CD14-positive monocyte (primary cell): ENCODE measurements at regions not wholly inside any gene's neighbourhood (a gene's known extent, or its start where the extent isn't known, plus 50 kb on each side); places are given as distances from the start of the nearest gene placed in this dataset.

Source experiments
- DNase-seq, 3 donors: peaks; one replicate each; pipeline ENCODE4 v3.0.0-alpha.2; 2011 to 2022
- H2AFZ ChIP-seq: 2 replicates; pipeline ENCODE4 v1.6.0; 2012; ENCODE audit warnings: mild to moderate bottlenecking, low read depth, low read length, inconsistent platforms; ENCODE audit not compliant: insufficient read depth, poor library complexity, severe bottlenecking
- H3K27ac ChIP-seq, 2 donors: 1 replicate in 1 of 2; 2 replicates in 1 of 2; pipeline ENCODE4 v1.5.1; 2012 to 2013; ENCODE audit warnings: low read length in 2 of 2, control low read depth in 1 of 2, inconsistent platforms in 1 of 2, low read depth in 1 of 2, mild to moderate bottlenecking in 1 of 2
- H3K27me3 ChIP-seq, 2 donors: one replicate each; pipeline versions ENCODE4 v1.6.0 to v1.6.1; 2011 to 2013; ENCODE audit warnings: low read length in 2 of 2; ENCODE audit not compliant: control insufficient read depth in 2 of 2, insufficient read depth in 2 of 2
- H3K36me3 ChIP-seq, 2 donors: replicated peaks in 1 of 2; 1 replicate in 1 of 2; 2 replicates in 1 of 2; pipeline versions ENCODE4 v1.5.1 to v1.6.1; 2012 to 2013; ENCODE audit warnings: low read length in 2 of 2, control low read depth in 1 of 2, inconsistent platforms in 1 of 2, mild to moderate bottlenecking in 1 of 2; ENCODE audit not compliant: insufficient read depth in 2 of 2, control insufficient read depth in 1 of 2
- H3K4me1 ChIP-seq, 2 donors: 1 replicate in 1 of 2; 2 replicates in 1 of 2; pipeline versions ENCODE4 v1.5.1 to v1.6.1; 2012 to 2013; ENCODE audit warnings: low read length in 2 of 2, control low read depth in 1 of 2, inconsistent platforms in 1 of 2, mild to moderate bottlenecking in 1 of 2, moderate library complexity in 1 of 2; ENCODE audit not compliant: insufficient read depth in 2 of 2, control insufficient read depth in 1 of 2
- H3K4me2 ChIP-seq: replicated peaks from 2 replicates; pipeline ENCODE3; 2012; ENCODE audit warnings: low read length, moderate library complexity, mild to moderate bottlenecking; ENCODE audit not compliant: poor library complexity, severe bottlenecking; ENCODE audit errors: extremely low read depth
- H3K4me3 ChIP-seq, 3 experiments: fragments of 200-600 bp in 1 of 3; sonication (generic) in 1 of 3; replicated peaks in 1 of 3; 1 replicate in 2 of 3; 2 replicates in 1 of 3; pipeline ENCODE4 v1.5.1; 2011 to 2013; ENCODE audit warnings: low read length in 3 of 3, mild to moderate bottlenecking in 3 of 3, control low read depth in 2 of 3, low read depth in 2 of 3, inconsistent platforms in 1 of 3, moderate library complexity in 1 of 3
- H3K79me2 ChIP-seq: 2 replicates; pipeline ENCODE4 v1.6.0; 2012; ENCODE audit warnings: mild to moderate bottlenecking, control low read depth, inconsistent platforms, low read length, moderate library complexity; ENCODE audit not compliant: insufficient read depth
- H3K9ac ChIP-seq: 2 replicates; pipeline ENCODE4 v1.6.0; 2017; ENCODE audit warnings: low read length, mild to moderate bottlenecking; ENCODE audit not compliant: insufficient read depth, poor library complexity, severe bottlenecking
- H3K9me3 ChIP-seq, 2 donors: replicated peaks in 1 of 2; 1 replicate in 1 of 2; 2 replicates in 1 of 2; pipeline versions ENCODE4 v1.5.1 to v1.6.1; 2012 to 2013; ENCODE audit warnings: low read length in 2 of 2, control low read depth in 1 of 2; ENCODE audit not compliant: control insufficient read depth in 1 of 2, insufficient read depth in 1 of 2
- H4K20me1 ChIP-seq: 2 replicates; pipeline ENCODE4 v1.6.0; 2012; ENCODE audit warnings: mild to moderate bottlenecking, low read length, control low read depth, moderate library complexity; ENCODE audit not compliant: insufficient read depth
- H3K27ac Mint-ChIP-seq, 7 donors: one replicate each; pipeline ENCODE4 v1.8.0; 2020; ENCODE audit warnings: mild to moderate bottlenecking in 7 of 7, mixed read lengths in 7 of 7, moderate library complexity in 6 of 7, inconsistent platforms in 2 of 7
- H3K27me3 Mint-ChIP-seq, 3 donors: one replicate each; pipeline ENCODE4 v1.8.0; 2021 to 2022; ENCODE audit warnings: low read depth in 3 of 3, mild to moderate bottlenecking in 3 of 3, mixed read lengths in 3 of 3, moderate library complexity in 3 of 3, inconsistent platforms in 1 of 3
- H3K36me3 Mint-ChIP-seq, 2 donors: one replicate each; pipeline ENCODE4 v1.8.0; 2020; ENCODE audit warnings: mixed read lengths in 2 of 2, inconsistent platforms in 1 of 2, mild to moderate bottlenecking in 1 of 2
- H3K4me1 Mint-ChIP-seq: one replicate; pipeline ENCODE4 v1.8.0; 2020; ENCODE audit warnings: mild to moderate bottlenecking, mixed read lengths
- H3K4me3 Mint-ChIP-seq, 2 donors: one replicate each; pipeline ENCODE4 v1.8.0; 2020; ENCODE audit warnings: mild to moderate bottlenecking in 2 of 2, mixed read lengths in 2 of 2, moderate library complexity in 1 of 2
- H3K9me3 Mint-ChIP-seq, 7 donors: one replicate each; pipeline ENCODE4 v1.8.0; 2020 to 2022; ENCODE audit warnings: mixed read lengths in 7 of 7, mild to moderate bottlenecking in 6 of 7, moderate library complexity in 6 of 7, inconsistent platforms in 2 of 7
- WGBS: methylation state at CpG from one replicate; pipeline ENCODE4 v1.1.5; 2013; ENCODE audit warnings: missing lambda C conversion rate; ENCODE audit not compliant: insufficient coverage; 5-methylcytosine and 5-hydroxymethylcytosine counted together
- intact Hi-C, 2 donors: fragments of 100-400 bp; cut with micrococcal nuclease; formaldehyde crosslinking; loops; one replicate each; pipeline versions ENCODE4 v1.15.0 to v1.15.1; 2023
- TF ChIP-seq, protein P1 (sequence below): fragments of 200-600 bp; IDR thresholded peaks from one replicate; pipeline ENCODE4 v1.8.0; 2022; ENCODE audit warnings: antibody characterized with exemption, mild to moderate bottlenecking

DNA sequence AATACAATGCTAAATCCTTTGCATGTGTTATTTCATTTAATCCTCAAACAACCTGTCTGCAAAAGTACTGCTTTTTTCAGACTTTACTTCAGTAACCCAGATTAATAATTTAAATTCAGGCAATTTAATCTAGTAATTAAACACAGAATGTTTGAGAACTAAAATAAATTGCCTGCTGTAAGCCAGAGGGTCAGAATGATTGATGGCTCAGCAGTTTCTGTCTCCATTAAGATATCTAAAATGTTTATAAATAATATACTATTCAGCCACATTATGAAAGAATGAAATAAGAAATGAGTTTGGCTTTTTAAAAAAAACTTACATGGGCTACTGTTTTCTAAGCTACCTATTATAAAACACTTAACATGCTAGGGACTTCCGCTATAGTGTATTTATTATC lies 846.0 kb downstream of the FAM181B start:
- H3K9ac ChIP-seq = no peak overlapping the region
- H3K4me1 Mint-ChIP-seq = peaks cover 8% of the 10 kb centered on the region

DNA sequence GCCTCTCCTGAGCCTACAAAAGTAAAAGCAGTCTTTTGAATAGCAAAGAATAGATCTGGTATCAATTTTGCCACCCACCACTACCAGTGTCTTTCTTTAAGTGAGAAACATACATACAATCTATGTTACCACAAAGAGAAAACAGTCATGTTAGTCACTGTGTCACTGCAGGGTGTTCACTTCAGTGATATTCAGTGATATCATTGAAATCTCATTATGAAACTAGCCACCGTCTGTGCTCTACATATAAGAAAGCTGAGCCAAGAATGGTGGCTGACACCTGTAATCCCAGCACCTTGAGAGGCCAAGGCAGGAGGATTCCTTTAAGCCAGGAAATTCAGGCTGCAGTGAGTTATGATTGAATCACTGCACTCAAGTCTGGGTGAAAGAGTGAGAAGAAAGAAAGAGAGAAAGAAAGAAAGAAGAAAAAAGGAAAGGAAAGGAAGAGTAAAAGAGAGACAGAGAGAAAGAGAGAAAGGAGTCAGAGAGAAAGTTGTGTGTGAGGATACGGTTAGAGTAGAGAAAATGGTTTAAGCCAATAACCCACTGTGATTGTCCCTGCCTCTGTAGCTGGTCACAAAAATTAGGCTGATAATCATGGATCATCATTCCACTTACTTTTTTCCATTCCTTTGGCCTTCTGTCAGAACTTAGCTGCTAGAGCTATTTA lies 847.1 kb downstream of the FAM181B start:
- no peak overlapping the region for H3K27ac ChIP-seq
- no peaks in the 10 kb centered on the region for H3K36me3 ChIP-seq
- WGBS = 100% methylated on average over 1 of the region's 2 CpGs
- no peak overlapping the region for H3K4me3 ChIP-seq
- no peaks in the 10 kb centered on the region for H4K20me1 ChIP-seq
- H2AFZ ChIP-seq = no peak overlapping the region
- Mint-ChIP-seq H3K36me3 (peaks cover 0 to 3% of the 10 kb centered on the region in 2 donors), H3K9me3 (peaks cover 5 to 17% (median 12%) of the 10 kb centered on the region in 7 donors), H3K4me1 (peaks cover 8% of the 10 kb centered on the region), H3K27me3 (peaks cover 2 to 3% (median 3%) of the 10 kb centered on the region in 3 donors), H3K27ac (no peak overlapping the region), H3K4me3 (no peak overlapping the region)
- DNase-seq = no peak
- H3K79me2 ChIP-seq = no peaks in the 10 kb centered on the region
- no peak overlapping the region for H3K9ac ChIP-seq
- peaks cover 6 to 7% of the 10 kb centered on the region in 2 donors for H3K4me1 ChIP-seq
- peaks cover 0 to 23% of the 10 kb centered on the region in 2 donors for H3K9me3 ChIP-seq
- intact Hi-C loops = no loop called here
- no peak overlapping the region for H3K4me2 ChIP-seq
- TF ChIP-seq, protein P1, sequence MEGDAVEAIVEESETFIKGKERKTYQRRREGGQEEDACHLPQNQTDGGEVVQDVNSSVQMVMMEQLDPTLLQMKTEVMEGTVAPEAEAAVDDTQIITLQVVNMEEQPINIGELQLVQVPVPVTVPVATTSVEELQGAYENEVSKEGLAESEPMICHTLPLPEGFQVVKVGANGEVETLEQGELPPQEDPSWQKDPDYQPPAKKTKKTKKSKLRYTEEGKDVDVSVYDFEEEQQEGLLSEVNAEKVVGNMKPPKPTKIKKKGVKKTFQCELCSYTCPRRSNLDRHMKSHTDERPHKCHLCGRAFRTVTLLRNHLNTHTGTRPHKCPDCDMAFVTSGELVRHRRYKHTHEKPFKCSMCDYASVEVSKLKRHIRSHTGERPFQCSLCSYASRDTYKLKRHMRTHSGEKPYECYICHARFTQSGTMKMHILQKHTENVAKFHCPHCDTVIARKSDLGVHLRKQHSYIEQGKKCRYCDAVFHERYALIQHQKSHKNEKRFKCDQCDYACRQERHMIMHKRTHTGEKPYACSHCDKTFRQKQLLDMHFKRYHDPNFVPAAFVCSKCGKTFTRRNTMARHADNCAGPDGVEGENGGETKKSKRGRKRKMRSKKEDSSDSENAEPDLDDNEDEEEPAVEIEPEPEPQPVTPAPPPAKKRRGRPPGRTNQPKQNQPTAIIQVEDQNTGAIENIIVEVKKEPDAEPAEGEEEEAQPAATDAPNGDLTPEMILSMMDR = no peak
- peaks cover 0 to 2% of the 10 kb centered on the region in 2 donors for H3K27me3 ChIP-seq

More for the DNA sequence above, 846.0 kb downstream of the FAM181B start:
- TF ChIP-seq, protein P1 = no peak
- H3K4me3 Mint-ChIP-seq = no peak overlapping the region
- H4K20me1 ChIP-seq = no peaks in the 10 kb centered on the region
- peaks cover 2 to 23% of the 10 kb centered on the region in 2 donors for H3K9me3 ChIP-seq
- no peaks in the 10 kb centered on the region for H3K27me3 ChIP-seq
- peaks cover 6 to 7% of the 10 kb centered on the region in 2 donors for H3K4me1 ChIP-seq
- no peak for DNase-seq
- H3K27ac ChIP-seq = no peak overlapping the region
- no peak overlapping the region for H2AFZ ChIP-seq
- H3K79me2 ChIP-seq = no peaks in the 10 kb centered on the region
- no CpG with 5 or more reads among the region's 1 CpG for WGBS
- no peak overlapping the region for H3K4me2 ChIP-seq
- peaks cover 5 to 25% (median 12%) of the 10 kb centered on the region in 7 donors for H3K9me3 Mint-ChIP-seq
- peaks cover 0 to 3% (median 1%) of the 10 kb centered on the region in 3 donors for H3K27me3 Mint-ChIP-seq
- no peak overlapping the region for H3K4me3 ChIP-seq
- no peaks in the 10 kb centered on the region for H3K36me3 ChIP-seq
- no peak overlapping the region for H3K27ac Mint-ChIP-seq
- H3K36me3 Mint-ChIP-seq = peaks cover 0 to 3% of the 10 kb centered on the region in 2 donors
- intact Hi-C loops = no loop called here
